ENCODE measurements at regions not wholly inside any gene's neighbourhood (a gene's known extent, or its start where the extent isn't known, plus 50 kb on each side); places are given as distances from the start of the nearest gene placed in this dataset.

GRCh38 chr4:187307131-187307530 lies 583.5 kb upstream of the FAT1 start:
- Histone ChIP-seq H2BK120ac (ENCODE audit: low read depth, low read length, poor library complexity, severe bottlenecking) (no peak overlapping the region), H4K5ac (ENCODE audit: insufficient read length, low read depth, low read length) (no peak overlapping the region), H3K9ac (ENCODE audit: extremely low read depth, insufficient read length, low read length) (no peak overlapping the region), H3K27ac (ENCODE audit: insufficient read length, low read depth, low read length) (no peak overlapping the region), H3K27me3 (ENCODE audit: insufficient read depth, low read length) (no peaks in the 10 kb centered on the region), H3K4ac (ENCODE audit: low read depth, low read length) (no peak overlapping the region), H3T11ph (ENCODE audit: low read length) (no peak overlapping the region), H3K79me1 (ENCODE audit: insufficient read depth, low read depth, low read length, poor library complexity, severe bottlenecking) (no peaks in the 10 kb centered on the region), H2AK5ac (ENCODE audit: insufficient read length, low read length) (no peak overlapping the region), H2AFZ (ENCODE audit: low read length) (no peak overlapping the region), H4K20me1 (ENCODE audit: control insufficient read depth, insufficient read depth, insufficient read length) (no peaks in the 10 kb centered on the region), H3K56ac (ENCODE audit: insufficient read length, low read depth, low read length) (no peak overlapping the region), H2BK20ac (ENCODE audit: low read depth, low read length, poor library complexity, severe bottlenecking) (no peak overlapping the region), H3K18ac (ENCODE audit: insufficient read length, low read depth, low read length) (no peak overlapping the region), H3K79me2 (ENCODE audit: insufficient read depth, low read length) (no peaks in the 10 kb centered on the region), H2BK12ac (ENCODE audit: insufficient read length, low read depth, low read length) (no peak overlapping the region), H4K91ac (ENCODE audit: insufficient read length, low read depth, low read length) (no peak overlapping the region), H3K14ac (ENCODE audit: insufficient read depth, low read length) (no peak overlapping the region), H3K23ac (ENCODE audit: insufficient read length, low read depth, low read length) (no peak overlapping the region), H2BK15ac (ENCODE audit: low read depth, low read length) (no peak overlapping the region), H3K23me2 (ENCODE audit: insufficient read length, low read depth, low read length, poor library complexity, severe bottlenecking) (no peaks in the 10 kb centered on the region), H3K4me2 (ENCODE audit: insufficient read depth, insufficient read length, low read length) (no peak overlapping the region), H4K8ac (replicated peaks; ENCODE audit: insufficient read length, low read depth, low read length) (no peak overlapping the region), H3K9me3 (ENCODE audit: control insufficient read depth, low read depth, low read length) (no peaks in the 10 kb centered on the region), H2BK5ac (ENCODE audit: insufficient read length, low read length) (no peak overlapping the region), H3K4me1 (ENCODE audit: insufficient read depth, low read length) (no peaks in the 10 kb centered on the region; the same call in 1 of the 2 replicates)
- H3K9me3 Mint-ChIP-seq: no peaks in the 10 kb centered on the region; a peak in 1 of 5 replicates
- H3K36me3 Mint-ChIP-seq (ENCODE audit: insufficient read depth in 1 of 3, low read depth in 3 of 3): no peaks in the 10 kb centered on the region; a peak in 1 of 7 replicates
- peaks cover 9 to 14% of the 10 kb centered on the region in 2 experiments for H3K4me1 Mint-ChIP-seq
- H3K27ac Mint-ChIP-seq: no peak overlapping the region; a peak in 1 of 7 replicates
- WGBS (ENCODE audit: extremely low coverage, insufficient read length, low lambda C conversion rate): no CpG with 5 or more reads among the region's 2 CpGs
- H3K27me3 Mint-ChIP-seq (ENCODE audit: low read depth): no peaks in the 10 kb centered on the region
- TF ChIP-seq CTCF (conservative IDR thresholded peaks at IDR 0.05): no peak
- H3K4me3 Mint-ChIP-seq: no peak overlapping the region
- DNase-seq: no peak
